CD14-positive monocyte (primary cell): ENCODE measurements at regions not wholly inside any gene's neighbourhood (a gene's known extent, or its start where the extent isn't known, plus 50 kb on each side); places are given as distances from the start of the nearest gene placed in this dataset.

Source experiments
- DNase-seq, 3 donors: peaks; one replicate each; pipeline ENCODE4 v3.0.0-alpha.2; 2011 to 2022
- H2AFZ ChIP-seq: 2 replicates; pipeline ENCODE4 v1.6.0; 2012; ENCODE audit warnings: mild to moderate bottlenecking, low read depth, low read length, inconsistent platforms; ENCODE audit not compliant: insufficient read depth, poor library complexity, severe bottlenecking
- H3K27ac ChIP-seq, 2 donors: 1 replicate in 1 of 2; 2 replicates in 1 of 2; pipeline ENCODE4 v1.5.1; 2012 to 2013; ENCODE audit warnings: low read length in 2 of 2, control low read depth in 1 of 2, inconsistent platforms in 1 of 2, low read depth in 1 of 2, mild to moderate bottlenecking in 1 of 2
- H3K27me3 ChIP-seq, 2 donors: one replicate each; pipeline versions ENCODE4 v1.6.0 to v1.6.1; 2011 to 2013; ENCODE audit warnings: low read length in 2 of 2; ENCODE audit not compliant: control insufficient read depth in 2 of 2, insufficient read depth in 2 of 2
- H3K36me3 ChIP-seq, 2 donors: replicated peaks in 1 of 2; 1 replicate in 1 of 2; 2 replicates in 1 of 2; pipeline versions ENCODE4 v1.5.1 to v1.6.1; 2012 to 2013; ENCODE audit warnings: low read length in 2 of 2, control low read depth in 1 of 2, inconsistent platforms in 1 of 2, mild to moderate bottlenecking in 1 of 2; ENCODE audit not compliant: insufficient read depth in 2 of 2, control insufficient read depth in 1 of 2
- H3K4me1 ChIP-seq, 2 donors: 1 replicate in 1 of 2; 2 replicates in 1 of 2; pipeline versions ENCODE4 v1.5.1 to v1.6.1; 2012 to 2013; ENCODE audit warnings: low read length in 2 of 2, control low read depth in 1 of 2, inconsistent platforms in 1 of 2, mild to moderate bottlenecking in 1 of 2, moderate library complexity in 1 of 2; ENCODE audit not compliant: insufficient read depth in 2 of 2, control insufficient read depth in 1 of 2
- H3K4me2 ChIP-seq: replicated peaks from 2 replicates; pipeline ENCODE3; 2012; ENCODE audit warnings: low read length, moderate library complexity, mild to moderate bottlenecking; ENCODE audit not compliant: poor library complexity, severe bottlenecking; ENCODE audit errors: extremely low read depth
- H3K4me3 ChIP-seq, 3 experiments: fragments of 200-600 bp in 1 of 3; sonication (generic) in 1 of 3; replicated peaks in 1 of 3; 1 replicate in 2 of 3; 2 replicates in 1 of 3; pipeline ENCODE4 v1.5.1; 2011 to 2013; ENCODE audit warnings: low read length in 3 of 3, mild to moderate bottlenecking in 3 of 3, control low read depth in 2 of 3, low read depth in 2 of 3, inconsistent platforms in 1 of 3, moderate library complexity in 1 of 3
- H3K79me2 ChIP-seq: 2 replicates; pipeline ENCODE4 v1.6.0; 2012; ENCODE audit warnings: mild to moderate bottlenecking, control low read depth, inconsistent platforms, low read length, moderate library complexity; ENCODE audit not compliant: insufficient read depth
- H3K9ac ChIP-seq: 2 replicates; pipeline ENCODE4 v1.6.0; 2017; ENCODE audit warnings: low read length, mild to moderate bottlenecking; ENCODE audit not compliant: insufficient read depth, poor library complexity, severe bottlenecking
- H3K9me3 ChIP-seq, 2 donors: replicated peaks in 1 of 2; 1 replicate in 1 of 2; 2 replicates in 1 of 2; pipeline versions ENCODE4 v1.5.1 to v1.6.1; 2012 to 2013; ENCODE audit warnings: low read length in 2 of 2, control low read depth in 1 of 2; ENCODE audit not compliant: control insufficient read depth in 1 of 2, insufficient read depth in 1 of 2
- H4K20me1 ChIP-seq: 2 replicates; pipeline ENCODE4 v1.6.0; 2012; ENCODE audit warnings: mild to moderate bottlenecking, low read length, control low read depth, moderate library complexity; ENCODE audit not compliant: insufficient read depth
- H3K27ac Mint-ChIP-seq, 7 donors: one replicate each; pipeline ENCODE4 v1.8.0; 2020; ENCODE audit warnings: mild to moderate bottlenecking in 7 of 7, mixed read lengths in 7 of 7, moderate library complexity in 6 of 7, inconsistent platforms in 2 of 7
- H3K27me3 Mint-ChIP-seq, 3 donors: one replicate each; pipeline ENCODE4 v1.8.0; 2021 to 2022; ENCODE audit warnings: low read depth in 3 of 3, mild to moderate bottlenecking in 3 of 3, mixed read lengths in 3 of 3, moderate library complexity in 3 of 3, inconsistent platforms in 1 of 3
- H3K36me3 Mint-ChIP-seq, 2 donors: one replicate each; pipeline ENCODE4 v1.8.0; 2020; ENCODE audit warnings: mixed read lengths in 2 of 2, inconsistent platforms in 1 of 2, mild to moderate bottlenecking in 1 of 2
- H3K4me1 Mint-ChIP-seq: one replicate; pipeline ENCODE4 v1.8.0; 2020; ENCODE audit warnings: mild to moderate bottlenecking, mixed read lengths
- H3K4me3 Mint-ChIP-seq, 2 donors: one replicate each; pipeline ENCODE4 v1.8.0; 2020; ENCODE audit warnings: mild to moderate bottlenecking in 2 of 2, mixed read lengths in 2 of 2, moderate library complexity in 1 of 2
- H3K9me3 Mint-ChIP-seq, 7 donors: one replicate each; pipeline ENCODE4 v1.8.0; 2020 to 2022; ENCODE audit warnings: mixed read lengths in 7 of 7, mild to moderate bottlenecking in 6 of 7, moderate library complexity in 6 of 7, inconsistent platforms in 2 of 7
- CTCF ChIP-seq: fragments of 200-600 bp; IDR thresholded peaks from one replicate; pipeline ENCODE4 v1.8.0; 2022; ENCODE audit warnings: antibody characterized with exemption, mild to moderate bottlenecking
- WGBS: methylation state at CpG from one replicate; pipeline ENCODE4 v1.1.5; 2013; ENCODE audit warnings: missing lambda C conversion rate; ENCODE audit not compliant: insufficient coverage; 5-methylcytosine and 5-hydroxymethylcytosine counted together
- intact Hi-C, 2 donors: fragments of 100-400 bp; cut with micrococcal nuclease; formaldehyde crosslinking; loops; one replicate each; pipeline versions ENCODE4 v1.15.0 to v1.15.1; 2023

GRCh38 chr13:62611343-62611742 is 1195.7 kb upstream of the PCDH20 start:
- Histone ChIP-seq H4K20me1 (no peaks in the 10 kb centered on the region), H3K4me1 (no peaks in the 10 kb centered on the region), H3K9me3 (peaks cover 7 to 14% of the 10 kb centered on the region in 2 donors), H3K4me3 (no peak overlapping the region), H3K27ac (no peak overlapping the region), H3K4me2 (no peak overlapping the region), H3K27me3 (no peaks in the 10 kb centered on the region), H3K36me3 (no peaks in the 10 kb centered on the region), H3K79me2 (no peaks in the 10 kb centered on the region), H2AFZ (no peak overlapping the region), H3K9ac (no peak overlapping the region)
- Mint-ChIP-seq H3K27me3 (no peaks in the 10 kb centered on the region), H3K9me3 (peaks cover 4 to 15% (median 11%) of the 10 kb centered on the region in 7 donors), H3K27ac (no peak overlapping the region), H3K36me3 (no peaks in the 10 kb centered on the region), H3K4me3 (no peak overlapping the region), H3K4me1 (no peaks in the 10 kb centered on the region)
- WGBS: 100% methylated on average over 1 of the region's 2 CpGs
- TF ChIP-seq CTCF: no peak
- DNase-seq: no peak
- intact Hi-C loops: no loop called here

GRCh38 chr13:62598708-62599107 is 1183.1 kb upstream of the PCDH20 start:
- no peaks in the 10 kb centered on the region for H3K27me3 Mint-ChIP-seq
- WGBS: 100% methylated on average over 3 of the region's 5 CpGs
- TF ChIP-seq CTCF: no peak
- Histone ChIP-seq H3K9ac (no peak overlapping the region), H4K20me1 (no peaks in the 10 kb centered on the region), H3K27me3 (no peaks in the 10 kb centered on the region), H3K4me2 (no peak overlapping the region), H2AFZ (no peak overlapping the region), H3K79me2 (no peaks in the 10 kb centered on the region), H3K9me3 (no peaks in the 10 kb centered on the region), H3K27ac (no peak overlapping the region), H3K4me3 (no peak overlapping the region), H3K4me1 (no peaks in the 10 kb centered on the region), H3K36me3 (no peaks in the 10 kb centered on the region)
- intact Hi-C loops: no loop called here
- no peaks in the 10 kb centered on the region for H3K36me3 Mint-ChIP-seq
- no peaks in the 10 kb centered on the region for H3K4me1 Mint-ChIP-seq
- H3K9me3 Mint-ChIP-seq: peaks cover 0 to 3% (median 0%) of the 10 kb centered on the region in 7 donors
- no peak overlapping the region for H3K4me3 Mint-ChIP-seq
- no peak overlapping the region for H3K27ac Mint-ChIP-seq
- no peak for DNase-seq
